ENCODE measurements at regions not wholly inside any gene's neighbourhood (a gene's known extent, or its start where the extent isn't known, plus 50 kb on each side); places are given as distances from the start of the nearest gene placed in this dataset.
"Not testable (repeated sequence)": the region's sequence is repeated elsewhere in the genome, so short reads cannot be mapped to it uniquely, and the experiment has no call there.

DNA sequence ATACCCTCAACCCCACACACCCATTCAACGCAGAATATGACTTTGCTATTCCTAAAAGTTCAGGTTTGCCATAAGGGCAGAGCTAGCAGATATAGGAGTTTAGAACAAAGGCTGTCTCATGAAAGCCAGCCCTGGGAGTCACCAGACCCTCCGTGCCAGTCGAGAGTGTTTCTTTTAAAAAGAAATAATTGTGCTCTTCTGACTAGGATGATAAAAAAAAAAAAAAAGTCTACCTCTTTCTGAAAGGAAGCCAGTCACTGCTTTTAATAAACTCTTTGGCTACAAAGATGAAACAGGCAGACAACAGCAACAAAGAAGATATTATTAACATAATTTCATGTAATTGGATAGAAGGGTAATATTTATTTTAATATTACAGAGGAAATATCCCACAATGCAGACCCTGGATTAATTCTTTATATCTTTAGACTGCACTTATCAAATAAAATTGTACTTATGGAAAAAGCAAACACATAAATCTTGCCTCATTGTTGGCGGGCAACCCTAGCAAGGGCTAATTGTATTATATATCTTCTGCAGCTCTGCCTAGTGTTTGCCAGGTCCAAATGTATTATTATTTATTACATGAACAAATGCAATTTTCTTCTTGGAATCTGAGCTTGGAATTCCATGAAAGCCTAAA is 277.5 kb upstream of the DYNLRB2 start:
- Mint-ChIP-seq H3K36me3 (ENCODE audit: low read depth) (no peaks in the 10 kb centered on the region), H3K9me3 (no peaks in the 10 kb centered on the region), H3K4me3 (no peak overlapping the region), H3K27me3 (no peaks in the 10 kb centered on the region), H3K4me1 (ENCODE audit: low read depth) (no peaks in the 10 kb centered on the region), H3K27ac (no peak overlapping the region)
- intact Hi-C loops (cut with micrococcal nuclease) = no loop called here

DNA sequence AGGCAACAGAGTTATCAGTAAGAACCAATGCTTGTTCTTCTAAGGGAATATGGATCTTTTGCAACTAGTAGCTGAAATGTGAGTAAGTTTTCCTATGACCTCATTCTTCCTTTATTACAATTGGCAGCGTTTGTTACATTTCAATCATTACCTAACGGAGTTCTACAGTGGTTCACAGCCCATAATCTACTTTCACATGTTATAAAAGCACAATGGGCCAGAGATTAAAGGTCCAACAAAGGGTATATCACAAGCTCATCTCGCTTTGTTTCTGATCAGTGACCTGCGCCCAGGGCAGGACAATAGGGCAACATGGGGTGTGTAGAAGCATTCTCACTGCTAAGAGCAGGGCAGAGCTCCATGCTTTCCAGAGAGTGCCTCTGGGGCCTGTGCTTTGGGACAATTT is 279.9 kb upstream of the DYNLRB2 start:
- H3K9me3 Mint-ChIP-seq = no peaks in the 10 kb centered on the region
- no peaks in the 10 kb centered on the region for H3K36me3 Mint-ChIP-seq (ENCODE audit: low read depth)
- no peaks in the 10 kb centered on the region for H3K4me1 Mint-ChIP-seq (ENCODE audit: low read depth)
- no peak overlapping the region for H3K27ac Mint-ChIP-seq
- intact Hi-C loops (cut with micrococcal nuclease) = no loop called here
- no peak overlapping the region for H3K4me3 Mint-ChIP-seq
- no peaks in the 10 kb centered on the region for H3K27me3 Mint-ChIP-seq

DNA sequence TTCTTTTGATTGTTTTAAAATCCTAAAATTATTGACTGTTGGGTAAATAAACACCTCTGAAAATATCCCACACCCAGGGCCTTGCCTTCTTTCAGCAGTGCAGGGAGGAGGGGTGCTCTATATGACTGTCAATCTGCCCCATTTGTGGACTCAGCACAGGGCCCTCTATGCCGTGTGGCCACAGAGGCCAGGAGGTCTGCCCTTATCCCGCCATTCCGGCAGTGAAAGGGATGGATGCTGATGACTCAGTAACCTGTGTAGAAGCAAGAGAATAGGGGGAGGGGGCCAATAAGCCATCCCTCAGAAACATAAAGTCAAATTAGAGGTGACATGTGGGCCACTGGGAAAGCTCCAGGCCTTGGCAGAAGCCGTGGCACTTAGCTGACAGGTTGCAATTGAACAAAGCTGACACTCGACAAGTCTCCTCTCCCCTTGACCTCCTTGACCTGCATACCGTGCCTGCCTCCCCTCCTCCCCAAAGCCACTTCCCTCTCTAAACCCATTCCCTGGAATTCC is 281.4 kb upstream of the DYNLRB2 start:
- Mint-ChIP-seq H3K4me3 (no peak overlapping the region), H3K27me3 (no peaks in the 10 kb centered on the region), H3K9me3 (peaks cover 9% of the 10 kb centered on the region), H3K4me1 (ENCODE audit: low read depth) (no peaks in the 10 kb centered on the region), H3K36me3 (ENCODE audit: low read depth) (no peaks in the 10 kb centered on the region), H3K27ac (no peak overlapping the region)
- intact Hi-C loops (cut with micrococcal nuclease) = no loop called here

DNA sequence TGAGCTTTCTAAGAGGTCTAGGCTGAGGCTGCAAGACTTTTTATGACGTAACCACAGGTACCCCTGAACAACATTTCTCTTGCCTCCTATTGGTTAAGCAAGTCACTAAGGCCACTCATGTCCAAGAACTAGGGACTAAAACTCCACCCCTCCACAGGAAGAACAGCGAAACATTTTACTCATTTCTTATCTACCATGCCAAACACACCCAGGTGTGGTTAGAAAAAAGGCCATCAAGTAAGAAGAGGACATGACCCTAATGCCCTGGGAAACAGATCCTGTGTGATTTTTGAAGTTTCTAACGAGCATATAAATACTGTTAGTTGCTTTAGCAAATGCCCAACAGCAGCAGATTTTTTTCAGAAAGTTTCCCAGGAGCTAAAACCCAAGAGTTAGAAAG is 282.4 kb upstream of the DYNLRB2 start:
- Mint-ChIP-seq H3K36me3 (ENCODE audit: low read depth) (no peaks in the 10 kb centered on the region), H3K4me1 (ENCODE audit: low read depth) (no peaks in the 10 kb centered on the region), H3K27me3 (no peaks in the 10 kb centered on the region), H3K4me3 (no peak overlapping the region), H3K27ac (no peak overlapping the region), H3K9me3 (peaks cover 9% of the 10 kb centered on the region)
- intact Hi-C loops (cut with micrococcal nuclease) = no loop called here

DNA sequence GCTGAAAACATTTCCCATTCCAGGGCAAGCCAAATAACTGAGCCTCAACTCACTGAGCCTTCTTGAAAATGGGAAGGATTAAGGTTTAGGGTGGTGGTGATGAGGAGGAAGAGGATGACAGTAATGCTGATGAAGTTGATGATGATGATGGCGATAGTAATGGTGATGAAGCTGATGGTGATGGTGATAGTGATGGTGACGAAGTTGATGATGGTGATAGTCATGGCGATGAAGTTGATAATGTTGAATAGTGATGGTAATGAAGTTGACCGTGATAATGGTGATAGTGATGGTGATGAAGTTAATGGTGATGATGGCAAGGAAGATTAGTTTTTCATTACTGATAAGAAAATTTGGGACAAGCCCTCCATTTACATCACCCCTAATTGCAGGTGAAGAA is 285.8 kb upstream of the DYNLRB2 start:
- Mint-ChIP-seq H3K27ac (no peak overlapping the region), H3K36me3 (ENCODE audit: low read depth) (no peaks in the 10 kb centered on the region), H3K27me3 (no peaks in the 10 kb centered on the region), H3K4me1 (ENCODE audit: low read depth) (no peaks in the 10 kb centered on the region), H3K9me3 (peaks cover 9% of the 10 kb centered on the region), H3K4me3 (no peak overlapping the region)
- intact Hi-C loops (cut with micrococcal nuclease) = no loop called here

DNA sequence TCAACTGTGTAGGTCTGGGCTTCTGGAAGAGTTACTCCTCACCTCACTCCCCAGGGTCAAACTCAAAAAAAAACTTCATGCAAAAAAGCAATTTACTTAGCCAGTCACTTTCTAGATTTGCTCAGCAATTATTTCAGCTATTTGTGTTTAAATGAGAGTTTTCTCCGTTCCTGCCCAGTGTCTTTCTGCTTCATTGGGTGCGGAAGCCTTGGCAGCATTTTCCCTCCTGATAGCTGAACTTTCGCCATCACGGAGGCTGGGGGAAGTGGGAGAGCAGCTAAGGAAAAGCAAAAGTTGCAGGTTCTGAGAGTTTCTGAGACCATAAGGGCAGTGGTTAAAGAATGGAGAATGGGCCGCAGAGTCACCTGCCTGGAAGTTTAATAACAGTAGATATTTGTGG is 287.1 kb upstream of the DYNLRB2 start:
- Mint-ChIP-seq H3K4me3 (no peak overlapping the region), H3K27ac (no peak overlapping the region), H3K4me1 (ENCODE audit: low read depth) (no peaks in the 10 kb centered on the region), H3K36me3 (ENCODE audit: low read depth) (no peaks in the 10 kb centered on the region), H3K9me3 (peaks cover 9% of the 10 kb centered on the region), H3K27me3 (no peaks in the 10 kb centered on the region)
- intact Hi-C loops (cut with micrococcal nuclease) = no loop called here

DNA sequence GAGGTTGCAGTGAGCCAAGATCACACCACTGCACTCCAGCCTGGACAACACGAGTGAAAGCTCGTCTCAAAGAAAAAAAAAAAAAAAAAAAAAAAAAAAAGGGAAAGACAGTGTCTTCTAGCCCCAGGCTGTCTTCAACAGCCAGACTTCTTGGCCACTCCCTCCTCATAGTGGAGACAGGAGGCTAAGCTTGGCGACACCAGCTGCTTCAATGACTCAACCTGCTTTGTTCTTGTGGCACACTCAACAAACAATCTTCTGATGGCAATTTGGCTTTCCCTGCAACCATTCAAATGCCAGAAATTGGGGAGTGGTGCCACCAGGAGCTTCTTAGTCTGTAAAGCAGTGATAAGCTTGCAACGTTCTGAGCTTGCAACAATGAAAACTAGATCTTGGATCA is 290.4 kb upstream of the DYNLRB2 start:
- H3K36me3 Mint-ChIP-seq (ENCODE audit: low read depth) = no peaks in the 10 kb centered on the region
- intact Hi-C loops (cut with micrococcal nuclease) = no loop called here
- H3K4me3 Mint-ChIP-seq = no peak overlapping the region
- H3K4me1 Mint-ChIP-seq (ENCODE audit: low read depth) = no peaks in the 10 kb centered on the region
- peaks cover 9% of the 10 kb centered on the region for H3K9me3 Mint-ChIP-seq
- H3K27me3 Mint-ChIP-seq = no peaks in the 10 kb centered on the region
- H3K27ac Mint-ChIP-seq = no peak overlapping the region

DNA sequence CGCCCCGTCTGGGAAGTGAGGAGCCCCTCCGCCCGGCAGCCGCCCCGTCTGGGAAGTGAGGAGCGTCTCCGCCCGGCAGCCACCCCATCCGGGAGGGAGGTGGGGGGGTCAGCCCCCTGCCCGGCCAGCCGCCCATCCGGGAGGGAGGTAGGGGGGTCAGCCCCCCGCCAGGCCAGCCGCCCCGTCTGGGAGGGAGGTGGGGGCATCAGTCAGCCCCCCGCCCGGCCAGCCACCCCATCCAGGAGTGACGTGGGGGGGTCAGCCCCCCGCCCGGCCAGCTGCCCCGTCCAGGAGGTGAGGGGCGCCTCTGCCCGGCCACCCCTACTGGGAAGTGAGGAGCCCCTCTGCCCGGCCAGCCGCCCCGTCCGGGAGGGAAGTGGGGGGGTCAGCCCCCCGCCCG is 297.5 kb upstream of the DYNLRB2 start:
- H3K27me3 Mint-ChIP-seq; H3K4me3 Mint-ChIP-seq; intact Hi-C loops (cut with micrococcal nuclease); H3K36me3 Mint-ChIP-seq (ENCODE audit: low read depth); H3K4me1 Mint-ChIP-seq (ENCODE audit: low read depth); H3K27ac Mint-ChIP-seq: not testable (repeated sequence)
- peaks cover 15% of the 10 kb centered on the region for H3K9me3 Mint-ChIP-seq

DNA sequence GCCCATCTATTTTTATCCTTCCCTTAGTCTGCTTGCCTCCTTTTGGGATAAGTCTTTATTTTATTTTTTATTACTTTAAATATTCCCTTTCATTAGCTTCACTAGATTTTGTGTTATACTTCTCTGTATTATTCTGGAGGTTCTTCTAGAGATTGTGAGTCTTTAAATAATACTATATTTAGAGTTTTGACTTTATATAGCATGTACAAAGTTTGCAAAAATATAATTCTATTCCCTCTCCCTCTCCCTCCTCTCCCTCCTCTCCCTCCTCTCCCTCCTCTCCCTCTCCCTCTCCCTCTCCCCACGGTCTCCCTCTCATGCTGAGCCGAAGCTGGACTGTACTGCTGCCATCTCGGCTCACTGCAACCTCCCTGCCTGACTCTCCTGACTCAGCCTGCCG is 298.5 kb upstream of the DYNLRB2 start:
- H3K27ac Mint-ChIP-seq; H3K4me3 Mint-ChIP-seq; H3K27me3 Mint-ChIP-seq; H3K36me3 Mint-ChIP-seq (ENCODE audit: low read depth); intact Hi-C loops (cut with micrococcal nuclease); H3K4me1 Mint-ChIP-seq (ENCODE audit: low read depth): not testable (repeated sequence)
- H3K9me3 Mint-ChIP-seq = peaks cover 15% of the 10 kb centered on the region

DNA sequence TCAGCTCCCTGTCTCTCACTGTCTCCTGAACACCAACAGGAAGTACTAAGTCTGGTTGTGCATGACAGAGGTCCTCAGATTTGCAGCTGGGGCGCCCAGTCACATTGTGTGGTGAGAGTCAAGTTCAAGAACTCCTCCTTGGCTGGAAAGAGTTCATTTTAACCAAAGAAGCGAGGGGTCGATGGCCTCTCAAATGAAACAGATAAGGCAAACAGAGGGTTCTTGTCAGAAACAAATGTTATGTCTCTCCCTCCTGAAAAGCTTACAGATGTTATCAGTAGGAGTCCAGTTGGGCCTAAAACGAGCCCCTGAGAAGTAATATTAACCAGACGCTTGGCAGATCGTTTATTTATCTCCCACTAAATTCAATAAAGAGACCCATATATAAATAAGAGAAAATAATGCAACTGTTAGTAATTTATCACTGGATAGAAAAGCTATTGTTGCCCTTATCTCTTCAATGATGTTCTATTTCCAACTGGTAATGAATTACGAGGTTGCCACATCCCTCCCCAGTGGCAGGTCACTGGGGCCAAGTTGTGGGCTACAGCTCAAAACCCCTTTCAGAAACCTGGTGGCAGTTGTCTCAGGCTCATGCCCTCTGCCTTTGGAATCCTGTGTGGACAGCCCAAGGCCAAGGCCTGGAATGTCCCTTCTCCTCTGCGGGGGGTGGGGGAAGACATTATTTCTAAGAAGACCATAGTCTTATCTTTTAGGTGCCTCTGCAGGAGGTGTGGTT is 307.5 kb upstream of the DYNLRB2 start:
- H3K27me3 Mint-ChIP-seq = no peaks in the 10 kb centered on the region
- no peak overlapping the region for H3K27ac Mint-ChIP-seq
- intact Hi-C loops (cut with micrococcal nuclease) = no loop called here
- no peaks in the 10 kb centered on the region for H3K4me1 Mint-ChIP-seq (ENCODE audit: low read depth)
- H3K36me3 Mint-ChIP-seq (ENCODE audit: low read depth) = no peaks in the 10 kb centered on the region
- no peak overlapping the region for H3K4me3 Mint-ChIP-seq
- H3K9me3 Mint-ChIP-seq = peaks cover 8% of the 10 kb centered on the region

DNA sequence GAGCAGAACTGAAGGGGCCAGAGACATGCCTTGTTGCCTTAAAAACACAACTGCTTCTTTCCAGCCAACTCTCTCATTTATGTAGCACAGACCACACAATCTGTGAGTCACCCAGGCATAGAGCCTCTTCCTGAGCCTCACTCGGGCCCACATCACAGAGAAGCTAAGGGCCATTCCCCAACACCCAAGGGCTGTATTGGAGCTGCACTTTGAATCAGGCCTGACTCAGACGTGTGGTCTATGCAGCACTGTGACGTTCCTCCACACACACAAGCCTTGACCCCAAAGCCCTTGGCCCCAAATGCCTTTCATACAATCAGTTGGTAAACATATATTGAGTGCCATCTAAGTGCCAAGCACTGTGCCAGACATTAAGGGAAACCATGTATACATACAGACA is 308.9 kb upstream of the DYNLRB2 start:
- Mint-ChIP-seq H3K36me3 (ENCODE audit: low read depth) (no peaks in the 10 kb centered on the region), H3K27ac (no peak overlapping the region), H3K4me1 (ENCODE audit: low read depth) (no peaks in the 10 kb centered on the region), H3K4me3 (no peak overlapping the region), H3K9me3 (peaks cover 12% of the 10 kb centered on the region), H3K27me3 (no peaks in the 10 kb centered on the region)
- intact Hi-C loops (cut with micrococcal nuclease) = no loop called here

DNA sequence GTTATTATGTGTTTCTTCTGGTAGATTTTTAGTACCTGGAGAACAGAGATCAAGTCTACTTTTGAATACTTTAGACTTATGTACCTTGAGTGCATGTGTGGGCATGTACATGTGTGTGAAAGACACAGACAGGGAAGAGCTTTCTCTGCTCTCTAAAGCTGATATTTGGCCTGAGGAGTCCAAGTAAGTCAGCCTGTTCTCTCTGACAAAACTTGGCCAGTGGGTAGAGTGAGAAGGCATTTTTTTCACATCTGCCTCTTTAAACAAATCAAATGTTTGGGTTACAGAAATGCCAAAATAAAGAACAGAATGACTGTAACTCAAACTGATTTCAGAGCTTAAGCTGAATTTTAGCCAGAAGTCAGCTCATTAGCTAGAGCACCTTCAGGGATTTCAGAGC is 309.7 kb upstream of the DYNLRB2 start:
- H3K9me3 Mint-ChIP-seq = peaks cover 20% of the 10 kb centered on the region
- H3K4me1 Mint-ChIP-seq (ENCODE audit: low read depth) = no peaks in the 10 kb centered on the region
- H3K36me3 Mint-ChIP-seq (ENCODE audit: low read depth) = no peaks in the 10 kb centered on the region
- no peaks in the 10 kb centered on the region for H3K27me3 Mint-ChIP-seq
- H3K4me3 Mint-ChIP-seq = no peak overlapping the region
- H3K27ac Mint-ChIP-seq = no peak overlapping the region
- intact Hi-C loops (cut with micrococcal nuclease) = no loop called here

DNA sequence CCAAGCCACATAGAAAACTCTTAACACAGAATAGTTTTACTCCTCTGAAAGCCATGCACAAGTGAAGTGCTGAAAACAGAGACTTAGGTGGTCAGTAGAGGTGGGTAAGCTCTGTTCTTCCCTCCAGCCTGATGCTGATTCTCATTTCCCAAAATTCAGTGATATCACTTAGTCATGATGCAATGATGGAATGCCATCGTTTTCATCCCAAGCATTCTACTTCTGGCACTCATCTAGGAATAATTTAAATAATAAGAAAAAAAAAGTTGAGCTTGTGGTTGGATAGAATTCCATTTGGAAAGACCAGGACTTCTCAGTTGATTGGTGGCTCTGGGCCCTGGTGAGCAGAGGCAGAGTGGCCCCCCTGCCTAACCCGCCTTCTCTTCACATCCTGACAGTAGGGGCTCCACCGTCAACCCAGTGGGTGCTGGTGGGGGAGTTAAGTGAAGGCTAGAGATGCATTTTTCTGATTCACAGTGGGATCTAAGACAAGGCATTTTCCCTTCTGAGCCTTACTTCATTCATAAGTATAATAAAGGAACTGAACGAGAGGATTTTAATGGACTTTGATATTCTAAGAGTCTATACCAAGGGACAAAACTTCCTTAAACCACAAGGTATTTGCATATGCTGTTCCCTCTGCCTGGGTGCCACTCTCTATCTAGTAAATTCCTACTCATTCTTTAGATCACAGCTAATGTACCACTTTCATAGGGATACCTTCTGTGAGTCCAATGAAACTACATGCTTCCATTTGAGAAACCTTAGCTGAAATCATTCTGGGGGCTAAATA is 310.3 kb upstream of the DYNLRB2 start:
- intact Hi-C loops (cut with micrococcal nuclease) = no loop called here
- Mint-ChIP-seq H3K4me1 (ENCODE audit: low read depth) (no peaks in the 10 kb centered on the region), H3K27ac (no peak overlapping the region), H3K9me3 (peaks cover 21% of the 10 kb centered on the region), H3K27me3 (no peaks in the 10 kb centered on the region), H3K4me3 (no peak overlapping the region), H3K36me3 (ENCODE audit: low read depth) (no peaks in the 10 kb centered on the region)

DNA sequence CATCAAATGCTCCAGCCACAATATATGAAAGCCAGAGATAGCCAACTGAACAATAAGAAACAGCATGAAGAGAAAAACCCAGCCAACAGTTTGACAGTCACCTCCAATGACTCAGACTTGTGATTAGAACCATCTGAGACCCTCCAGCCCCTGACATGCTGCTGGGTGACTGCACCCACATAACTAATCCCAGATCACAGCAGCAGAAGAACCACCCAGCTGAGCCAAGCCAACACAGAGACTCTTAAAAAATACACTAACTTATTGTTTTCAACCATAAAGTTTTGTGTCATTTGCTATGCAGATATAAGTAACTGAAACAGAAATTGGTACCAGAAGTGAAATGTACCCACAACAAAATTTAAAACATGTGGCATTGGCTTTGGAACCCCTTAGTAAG is 314.3 kb upstream of the DYNLRB2 start:
- Mint-ChIP-seq H3K4me3 (no peak overlapping the region), H3K27me3 (no peaks in the 10 kb centered on the region), H3K9me3 (peaks cover 32% of the 10 kb centered on the region), H3K36me3 (ENCODE audit: low read depth) (no peaks in the 10 kb centered on the region), H3K27ac (no peak overlapping the region), H3K4me1 (ENCODE audit: low read depth) (no peaks in the 10 kb centered on the region)
- intact Hi-C loops (cut with micrococcal nuclease) = no loop called here

Data from dendritic cell treated with granulocyte-macrophage colony-stimulating factor and Interleukin-4, amounts not matched to agents 40 ng/mL and 50 ng/mL, for 4 days (primary cell).